OCI-LY7 (cell line): ENCODE measurements at regions not wholly inside any gene's neighbourhood (a gene's known extent, or its start where the extent isn't known, plus 50 kb on each side); places are given as distances from the start of the nearest gene placed in this dataset.

Experiments used
- BruUV-seq: library from RNA; stranded (reverse); fragments of 400-500 nt; replicated peaks from 2 replicates; lab custom pipeline; 2021; lab: Mats Ljungman, UMichigan
- CTCF ChIA-PET: fragments of 300-600 bp; sonication (Branson Sonifier 250); formaldehyde crosslinking; loops from one replicate; lab custom pipeline; 2022; ENCODE audit warnings: antibody characterized with exemption; ENCODE audit not compliant: unreplicated experiment; lab: Charles Lee
- POLR2A ChIA-PET: fragments of 300-600 bp; sonication (Branson Sonifier 250); formaldehyde crosslinking; loops from one replicate; lab custom pipeline; 2022; ENCODE audit warnings: antibody characterized with exemption; lab: Charles Lee
- DNase-seq: peaks from one replicate; pipeline ENCODE4 v3.0.0-alpha.2; 2015; ENCODE audit warnings: low spot score
- H2AFZ ChIP-seq: fragments of 200-600 bp; sonication (generic), shearing (Covaris generic); 2 replicates; pipeline ENCODE4 v1.6.1; 2014; ENCODE audit warnings: mild to moderate bottlenecking, antibody characterized with exemption, low read length, moderate library complexity
- H3K27ac ChIP-seq: fragments of 200-600 bp; sonication (generic); 2 replicates; pipeline ENCODE4 v1.5.1; 2014; ENCODE audit warnings: mixed run types, low read depth, mild to moderate bottlenecking, moderate library complexity, low read length, inconsistent platforms; ENCODE audit not compliant: poor library complexity, severe bottlenecking
- H3K36me3 ChIP-seq: fragments of 200-600 bp; sonication (generic); 2 replicates; pipeline ENCODE4 v1.6.1; 2014; ENCODE audit warnings: mild to moderate bottlenecking, antibody characterized with exemption, low read length, moderate library complexity, mixed read lengths; ENCODE audit not compliant: insufficient read depth
- H3K4me1 ChIP-seq: fragments of 200-600 bp; sonication (generic); 2 replicates; pipeline ENCODE4 v1.5.1; 2014; ENCODE audit warnings: mild to moderate bottlenecking, low read length; ENCODE audit not compliant: insufficient read depth, poor library complexity, severe bottlenecking
- H3K4me2 ChIP-seq: fragments of 200-600 bp; sonication (generic); 2 replicates; pipeline ENCODE4 v1.6.1; 2014; ENCODE audit warnings: mild to moderate bottlenecking, low read length
- H3K4me3 ChIP-seq: fragments of 200-600 bp; sonication (generic); 2 replicates; pipeline ENCODE4 v1.5.1; 2014; ENCODE audit warnings: mild to moderate bottlenecking, low read depth, low read length; ENCODE audit not compliant: poor library complexity, severe bottlenecking
- H3K79me2 ChIP-seq: fragments of 200-600 bp; sonication (generic); 2 replicates; pipeline ENCODE4 v1.6.1; 2016; ENCODE audit warnings: low read depth, mild to moderate bottlenecking, low read length, moderate library complexity, mixed read lengths; ENCODE audit not compliant: insufficient read depth
- H3K9me2 ChIP-seq: fragments of 200-600 bp; sonication (generic); 2 replicates; pipeline ENCODE4 v1.6.1; 2016; ENCODE audit warnings: mild to moderate bottlenecking, low read length, mixed read lengths; ENCODE audit not compliant: insufficient read depth
- H3K9me3 ChIP-seq: fragments of 200-600 bp; sonication (generic); 2 replicates; pipeline ENCODE4 v1.6.1; 2014; ENCODE audit warnings: mild to moderate bottlenecking, mixed run types, low read length, mixed read lengths
- H4K20me1 ChIP-seq: fragments of 200-600 bp; sonication (generic); 2 replicates; pipeline ENCODE4 v1.6.1; 2014; ENCODE audit warnings: mild to moderate bottlenecking, antibody characterized with exemption, low read length, moderate library complexity, mixed read lengths; ENCODE audit not compliant: insufficient read depth
- EZH2phosphoT487 ChIP-seq: fragments of 200-600 bp; sonication (generic); IDR thresholded peaks from 2 replicates; pipeline ENCODE4 v1.6.1; 2018; ENCODE audit warnings: low read depth, borderline replicate concordance, mild to moderate bottlenecking, mixed run types, antibody characterized with exemption, low read length, moderate library complexity, mixed read lengths
- intact Hi-C: fragments of 100-400 bp; cut with micrococcal nuclease; formaldehyde crosslinking; loops from one replicate; pipeline ENCODE4 v1.10.0; 2022; ENCODE audit not compliant: unreplicated experiment
- TF ChIP-seq, protein P1 (sequence below): fragments of 200-600 bp; sonication (generic); conservative IDR thresholded peaks from 2 replicates; pipeline ENCODE4 v1.5.1; 2014; ENCODE audit warnings: mild to moderate bottlenecking, antibody characterized with exemption, low read length, moderate library complexity, mixed read lengths

DNA sequence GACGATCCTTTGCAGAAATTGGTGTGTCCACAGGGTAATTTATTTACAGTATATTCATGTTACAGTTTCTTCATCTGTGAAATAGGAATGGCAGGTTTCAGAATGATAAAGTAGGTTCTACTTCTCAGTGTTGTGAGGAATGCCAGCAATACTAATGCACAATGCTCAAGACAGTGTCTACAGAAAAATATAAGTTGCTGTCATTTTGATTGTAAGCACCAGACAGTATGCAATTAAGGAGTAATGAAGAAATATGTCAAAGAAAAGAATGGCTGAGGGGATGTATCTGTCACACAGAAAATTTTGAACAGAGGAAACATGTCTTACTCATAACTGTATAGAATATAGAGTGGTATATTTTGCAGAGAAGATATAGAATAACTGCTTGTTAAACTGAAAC, 525.4 kb downstream of the GALC start:
- no peak for TF ChIP-seq EZH2phosphoT487
- TF ChIP-seq, protein P1, sequence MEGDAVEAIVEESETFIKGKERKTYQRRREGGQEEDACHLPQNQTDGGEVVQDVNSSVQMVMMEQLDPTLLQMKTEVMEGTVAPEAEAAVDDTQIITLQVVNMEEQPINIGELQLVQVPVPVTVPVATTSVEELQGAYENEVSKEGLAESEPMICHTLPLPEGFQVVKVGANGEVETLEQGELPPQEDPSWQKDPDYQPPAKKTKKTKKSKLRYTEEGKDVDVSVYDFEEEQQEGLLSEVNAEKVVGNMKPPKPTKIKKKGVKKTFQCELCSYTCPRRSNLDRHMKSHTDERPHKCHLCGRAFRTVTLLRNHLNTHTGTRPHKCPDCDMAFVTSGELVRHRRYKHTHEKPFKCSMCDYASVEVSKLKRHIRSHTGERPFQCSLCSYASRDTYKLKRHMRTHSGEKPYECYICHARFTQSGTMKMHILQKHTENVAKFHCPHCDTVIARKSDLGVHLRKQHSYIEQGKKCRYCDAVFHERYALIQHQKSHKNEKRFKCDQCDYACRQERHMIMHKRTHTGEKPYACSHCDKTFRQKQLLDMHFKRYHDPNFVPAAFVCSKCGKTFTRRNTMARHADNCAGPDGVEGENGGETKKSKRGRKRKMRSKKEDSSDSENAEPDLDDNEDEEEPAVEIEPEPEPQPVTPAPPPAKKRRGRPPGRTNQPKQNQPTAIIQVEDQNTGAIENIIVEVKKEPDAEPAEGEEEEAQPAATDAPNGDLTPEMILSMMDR, result no peak
- Histone ChIP-seq H3K36me3 (no peaks in the 10 kb centered on the region), H3K4me1 (no peaks in the 10 kb centered on the region), H3K27ac (no peak overlapping the region), H3K4me2 (no peak overlapping the region), H3K79me2 (no peaks in the 10 kb centered on the region), H2AFZ (no peak overlapping the region), H4K20me1 (no peaks in the 10 kb centered on the region), H3K9me2 (no peaks in the 10 kb centered on the region), H3K4me3 (no peak overlapping the region), H3K9me3 (no peaks in the 10 kb centered on the region)
- ChIA-PET POLR2A (no interaction called here), CTCF (no interaction called here)
- no TSS peak for BruUV-seq
- intact Hi-C loops, result no loop called here
- DNase-seq, result no peak

DNA sequence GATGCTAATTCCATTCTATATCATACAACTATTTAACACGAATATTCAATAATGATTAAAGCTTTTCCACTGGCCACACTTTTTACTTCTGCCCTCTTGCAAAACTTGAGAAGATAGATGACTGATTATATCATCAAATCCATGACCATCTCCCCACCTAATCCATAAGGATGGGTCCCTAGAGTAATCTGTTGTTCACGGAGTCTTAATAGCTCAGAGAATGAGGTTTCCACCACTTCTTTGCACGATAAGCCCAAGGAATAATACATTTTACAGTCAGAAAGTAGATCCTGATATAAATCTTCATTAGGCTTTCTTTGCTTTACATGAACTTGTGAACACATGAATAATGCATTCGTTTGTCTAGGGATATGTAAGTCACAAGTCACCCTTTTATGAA, 527.2 kb downstream of the GALC start:
- Histone ChIP-seq H3K4me3 (no peak overlapping the region), H3K79me2 (no peaks in the 10 kb centered on the region), H2AFZ (no peak overlapping the region), H3K27ac (no peak overlapping the region), H4K20me1 (no peaks in the 10 kb centered on the region), H3K9me3 (no peaks in the 10 kb centered on the region), H3K4me1 (no peaks in the 10 kb centered on the region), H3K36me3 (no peaks in the 10 kb centered on the region), H3K4me2 (no peak overlapping the region), H3K9me2 (no peaks in the 10 kb centered on the region)
- ChIA-PET POLR2A (no interaction called here), CTCF (no interaction called here)
- no peak for TF ChIP-seq EZH2phosphoT487
- TF ChIP-seq, protein P1, result no peak
- intact Hi-C loops, result no loop called here
- DNase-seq, result no peak
- no TSS peak for BruUV-seq

DNA sequence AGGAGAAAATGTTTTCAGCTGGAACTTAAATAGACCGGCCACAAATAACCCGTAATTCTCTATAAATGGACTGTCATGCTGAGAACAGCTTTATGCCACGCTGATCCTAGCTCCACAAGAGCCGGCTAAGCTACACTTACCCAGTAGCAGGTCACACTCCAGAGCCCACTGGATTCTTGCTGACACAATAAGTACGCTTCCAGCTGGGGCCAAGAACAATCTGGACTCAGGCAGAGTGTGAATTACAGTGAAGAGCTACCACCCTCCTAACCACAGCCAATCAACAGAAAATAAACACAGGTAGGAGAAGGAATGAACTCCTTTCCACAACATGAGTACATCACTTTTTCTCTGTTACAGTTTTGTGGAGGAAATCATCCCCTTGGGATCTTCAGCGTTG, 531.3 kb downstream of the GALC start:
- H3K4me1 ChIP-seq, result no peaks in the 10 kb centered on the region
- ChIA-PET POLR2A (interaction anchor here (0.9 to 1.2 kb wide), 2 partner anchors 12 to 1484 kb away, joined by 3 read pairs; no protein-coding TSS in a partner anchor), CTCF (no interaction called here)
- no peak for DNase-seq
- no peaks in the 10 kb centered on the region for H3K9me2 ChIP-seq
- intact Hi-C loops, result no loop called here
- no peak overlapping the region for H3K4me2 ChIP-seq
- H3K79me2 ChIP-seq, result no peaks in the 10 kb centered on the region
- H2AFZ ChIP-seq, result no peak overlapping the region
- no peak for TF ChIP-seq EZH2phosphoT487
- TF ChIP-seq, protein P1, result no peak
- no peak overlapping the region for H3K4me3 ChIP-seq
- no TSS peak for BruUV-seq
- no peaks in the 10 kb centered on the region for H4K20me1 ChIP-seq
- H3K9me3 ChIP-seq, result no peaks in the 10 kb centered on the region
- no peaks in the 10 kb centered on the region for H3K36me3 ChIP-seq
- no peak overlapping the region for H3K27ac ChIP-seq
